ENCODE measurements at regions not wholly inside any gene's neighbourhood (a gene's known extent, or its start where the extent isn't known, plus 50 kb on each side); places are given as distances from the start of the nearest gene placed in this dataset.
A peak's percentile ranks its signal among the peaks of the same experiment; 100 is the strongest.

GRCh38 chr5:3365501-3366215, 230.0 kb upstream of the IRX1 start:
- peak; percentile 59 for DNase-seq (ENCODE audit: low spot score)

- DNase-seq (ENCODE audit: low spot score) = peak; percentile 33
Observed at GRCh38 chr5:3364941-3365340, 230.7 kb upstream of the IRX1 start.

GRCh38 chr5:3364433-3364832, 231.2 kb upstream of the IRX1 start:
- no peak for DNase-seq (ENCODE audit: low spot score)

- peak; percentile 69 for DNase-seq (ENCODE audit: low spot score)
Observed at GRCh38 chr5:3362606-3362910, 233.1 kb upstream of the IRX1 start.

- DNase-seq (ENCODE audit: low spot score) = peak; percentile 59
Observed at GRCh38 chr5:3361811-3362605, 233.6 kb upstream of the IRX1 start.

GRCh38 chr5:3359642-3360041, 236.0 kb upstream of the IRX1 start:
- DNase-seq (ENCODE audit: low spot score) = peak; percentile 57

GRCh38 chr5:3357291-3357690, 238.3 kb upstream of the IRX1 start:
- DNase-seq (ENCODE audit: low spot score) = peak; percentile 4

- peak; percentile 33 for DNase-seq (ENCODE audit: low spot score)
Observed at GRCh38 chr5:3356016-3356415, 239.6 kb upstream of the IRX1 start.

- no peak for DNase-seq (ENCODE audit: low spot score)
Observed at GRCh38 chr5:3355126-3355525, 240.5 kb upstream of the IRX1 start.

- peak; percentile 6 for DNase-seq (ENCODE audit: low spot score)
Observed at GRCh38 chr5:3354606-3355005, 241.0 kb upstream of the IRX1 start.

- DNase-seq (ENCODE audit: low spot score) = peak; percentile 49
Observed at GRCh38 chr5:3353561-3353960, 242.1 kb upstream of the IRX1 start.

- peak; percentile 47 for DNase-seq (ENCODE audit: low spot score)
Observed at GRCh38 chr5:3352711-3353110, 242.9 kb upstream of the IRX1 start.

GRCh38 chr5:3351581-3352442, 243.8 kb upstream of the IRX1 start:
- DNase-seq (ENCODE audit: low spot score) = peak; percentile 71

- peak; percentile 82 for DNase-seq (ENCODE audit: low spot score)
Observed at GRCh38 chr5:3350781-3351180, 244.9 kb upstream of the IRX1 start.

- peak; percentile 53 for DNase-seq (ENCODE audit: low spot score)
Observed at GRCh38 chr5:3349704-3350565, 245.7 kb upstream of the IRX1 start.

GRCh38 chr5:3348576-3349535, 246.8 kb upstream of the IRX1 start:
- DNase-seq (ENCODE audit: low spot score) = peak; percentile 87

- peak; percentile 68 for DNase-seq (ENCODE audit: low spot score)
Observed at GRCh38 chr5:3347741-3348140, 247.9 kb upstream of the IRX1 start.

- DNase-seq (ENCODE audit: low spot score) = peak; percentile 79
Observed at GRCh38 chr5:3346111-3346820, 249.4 kb upstream of the IRX1 start.

- DNase-seq (ENCODE audit: low spot score) = peak; percentile 26
Observed at GRCh38 chr5:3345195-3345594, 250.4 kb upstream of the IRX1 start.
